ENCODE measurements at regions not wholly inside any gene's neighbourhood (a gene's known extent, or its start where the extent isn't known, plus 50 kb on each side); places are given as distances from the start of the nearest gene placed in this dataset.

DNA sequence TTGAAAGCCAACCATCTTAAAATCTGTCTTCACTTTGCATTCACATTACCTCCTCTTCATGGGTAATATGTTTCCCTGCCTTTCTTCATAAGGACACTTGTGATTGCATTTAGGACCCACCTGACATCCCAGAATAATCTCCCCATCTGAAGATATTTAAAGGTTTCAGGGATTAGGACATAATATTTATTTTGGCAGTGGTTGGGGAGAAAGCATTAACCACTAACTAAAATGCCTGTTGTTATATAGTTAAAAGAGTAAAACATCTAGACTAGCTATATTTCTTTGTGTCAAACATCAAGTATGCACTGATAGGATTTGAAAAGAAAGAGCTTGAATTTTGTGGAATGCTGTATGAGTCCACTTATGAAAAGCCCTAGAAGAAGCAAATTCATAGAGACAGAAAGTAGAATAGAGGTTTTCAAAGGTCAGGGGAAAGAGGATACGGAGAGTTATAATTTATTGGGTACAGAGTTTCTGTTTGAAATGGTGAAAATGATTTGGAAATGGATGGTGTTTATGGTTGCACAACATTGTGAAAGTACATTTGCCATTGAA, 457.7 kb upstream of the SPRY2 start:
- Histone ChIP-seq H3K27me3 (ENCODE audit: control insufficient read depth in 2 of 2, insufficient read depth in 2 of 2, low read length in 2 of 2) (no peaks in the 10 kb centered on the region), H3K4me1 (ENCODE audit: control insufficient read depth, extremely low read depth, insufficient read depth, low read length) (peaks cover 2% of the 10 kb centered on the region), H4K20me1 (replicated peaks; ENCODE audit: control insufficient read depth, extremely low read depth, insufficient read depth, low read length) (no peaks in the 10 kb centered on the region), H3K4me2 (ENCODE audit: insufficient read depth, low read length) (no peak overlapping the region), H3K9ac (replicated peaks; ENCODE audit: extremely low read depth, insufficient read depth, low read length) (no peak overlapping the region), H3K4me3 (replicated peaks in 1 of 3; ENCODE audit: insufficient read depth in 1 of 3, low read depth in 1 of 3, low read length in 3 of 3) (no peak overlapping the region), H3K79me2 (ENCODE audit: control insufficient read depth, insufficient read depth, low read length) (no peaks in the 10 kb centered on the region), H3K27ac (ENCODE audit: insufficient read depth, low read depth, low read length) (no peak overlapping the region), H3K36me3 (ENCODE audit: control insufficient read depth in 2 of 2, extremely low read depth in 1 of 2, insufficient read depth in 2 of 2, low read length in 2 of 2) (no peaks in the 10 kb centered on the region), H3K9me1 (replicated peaks; ENCODE audit: control insufficient read depth, extremely low read depth, insufficient read depth, low read length) (no peaks in the 10 kb centered on the region), H2AFZ (ENCODE audit: low read depth, low read length) (no peak overlapping the region), H3K9me3 (replicated peaks; ENCODE audit: control insufficient read depth, insufficient read depth, low read length) (no peaks in the 10 kb centered on the region)
- TF ChIP-seq, protein P1, sequence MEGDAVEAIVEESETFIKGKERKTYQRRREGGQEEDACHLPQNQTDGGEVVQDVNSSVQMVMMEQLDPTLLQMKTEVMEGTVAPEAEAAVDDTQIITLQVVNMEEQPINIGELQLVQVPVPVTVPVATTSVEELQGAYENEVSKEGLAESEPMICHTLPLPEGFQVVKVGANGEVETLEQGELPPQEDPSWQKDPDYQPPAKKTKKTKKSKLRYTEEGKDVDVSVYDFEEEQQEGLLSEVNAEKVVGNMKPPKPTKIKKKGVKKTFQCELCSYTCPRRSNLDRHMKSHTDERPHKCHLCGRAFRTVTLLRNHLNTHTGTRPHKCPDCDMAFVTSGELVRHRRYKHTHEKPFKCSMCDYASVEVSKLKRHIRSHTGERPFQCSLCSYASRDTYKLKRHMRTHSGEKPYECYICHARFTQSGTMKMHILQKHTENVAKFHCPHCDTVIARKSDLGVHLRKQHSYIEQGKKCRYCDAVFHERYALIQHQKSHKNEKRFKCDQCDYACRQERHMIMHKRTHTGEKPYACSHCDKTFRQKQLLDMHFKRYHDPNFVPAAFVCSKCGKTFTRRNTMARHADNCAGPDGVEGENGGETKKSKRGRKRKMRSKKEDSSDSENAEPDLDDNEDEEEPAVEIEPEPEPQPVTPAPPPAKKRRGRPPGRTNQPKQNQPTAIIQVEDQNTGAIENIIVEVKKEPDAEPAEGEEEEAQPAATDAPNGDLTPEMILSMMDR (IDR thresholded peaks at IDR 0.05; ENCODE audit: extremely low read depth in 1 of 2, insufficient read depth in 1 of 2, low read depth in 1 of 2, low read length in 2 of 2): no peak
- TF ChIP-seq MYC (IDR thresholded peaks at IDR 0.05; ENCODE audit: low read depth, low read length) (no peak), FOS (IDR thresholded peaks at IDR 0.05; ENCODE audit: borderline replicate concordance, insufficient read depth, low read length) (no peak), GATA2 (IDR thresholded peaks at IDR 0.05; ENCODE audit: insufficient read depth, insufficient read length, low read depth, low read length) (no peak)
- CTCF ChIA-PET: interaction anchor here (1.3 kb wide), 1 partner anchor 33 kb away, joined by 3 read pairs; no protein-coding TSS in a partner anchor
- no peak for FAIRE-seq
- dilution Hi-C loops (cut with MboI; ENCODE audit: extremely low pct_ligation_motif_present, low sequenced_read_pairs): no loop called here
- intact Hi-C loops (cut with micrococcal nuclease): no loop called here
- POLR2A ChIA-PET: no interaction called here
- no TSS peak for BruUV-seq (replicated peaks)
- no peak for DNase-seq (ENCODE audit: low read depth, low spot score)

DNA sequence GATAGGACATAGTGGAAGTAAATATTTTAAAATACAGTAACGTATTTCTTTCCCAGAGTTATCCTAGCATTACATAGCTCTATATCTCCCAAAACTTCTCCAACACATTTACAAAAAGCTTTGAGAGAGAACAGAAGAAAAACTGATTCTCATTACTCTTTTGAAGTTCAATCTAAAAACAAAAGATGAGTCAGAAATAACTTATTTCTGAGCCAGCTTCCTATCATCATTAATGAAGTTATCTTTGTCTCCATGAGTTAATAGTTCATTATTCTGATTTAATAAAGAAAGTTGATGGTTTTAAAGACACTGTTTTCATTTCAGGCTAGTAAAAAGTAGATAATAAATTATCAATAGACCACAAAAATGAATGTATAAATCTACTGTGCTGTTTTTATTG, 446.7 kb upstream of the SPRY2 start:
- Histone ChIP-seq H3K9me1 (replicated peaks; ENCODE audit: control insufficient read depth, extremely low read depth, insufficient read depth, low read length) (no peaks in the 10 kb centered on the region), H3K9me3 (replicated peaks; ENCODE audit: control insufficient read depth, insufficient read depth, low read length) (no peaks in the 10 kb centered on the region), H3K4me1 (ENCODE audit: control insufficient read depth, extremely low read depth, insufficient read depth, low read length) (peaks cover 8% of the 10 kb centered on the region), H3K9ac (replicated peaks; ENCODE audit: extremely low read depth, insufficient read depth, low read length) (no peak overlapping the region), H3K79me2 (ENCODE audit: control insufficient read depth, insufficient read depth, low read length) (no peaks in the 10 kb centered on the region), H3K4me3 (replicated peaks in 1 of 3; ENCODE audit: insufficient read depth in 1 of 3, low read depth in 1 of 3, low read length in 3 of 3) (no peak overlapping the region), H3K27ac (ENCODE audit: insufficient read depth, low read depth, low read length) (peak overlapping the region; percentile 18), H3K36me3 (ENCODE audit: control insufficient read depth in 2 of 2, extremely low read depth in 1 of 2, insufficient read depth in 2 of 2, low read length in 2 of 2) (no peaks in the 10 kb centered on the region), H2AFZ (ENCODE audit: low read depth, low read length) (no peak overlapping the region), H3K4me2 (ENCODE audit: insufficient read depth, low read length) (peak overlapping the region; percentile 31), H3K27me3 (ENCODE audit: control insufficient read depth in 2 of 2, insufficient read depth in 2 of 2, low read length in 2 of 2) (no peaks in the 10 kb centered on the region), H4K20me1 (replicated peaks; ENCODE audit: control insufficient read depth, extremely low read depth, insufficient read depth, low read length) (no peaks in the 10 kb centered on the region)
- intact Hi-C loops (cut with micrococcal nuclease): no loop called here
- DNase-seq (ENCODE audit: low read depth, low spot score): peak; percentile 8
- TF ChIP-seq GATA2 (IDR thresholded peaks at IDR 0.05; ENCODE audit: insufficient read depth, insufficient read length, low read depth, low read length): peak; percentile 12
- TF ChIP-seq JUN (IDR thresholded peaks at IDR 0.05; ENCODE audit: borderline replicate concordance, insufficient read depth, insufficient read length, low read depth): peak; percentile 26
- TF ChIP-seq EZH2 (IDR thresholded peaks at IDR 0.05; ENCODE audit: borderline replicate concordance, low read depth, low read length, severe bottlenecking): no peak
- TF ChIP-seq MYC (IDR thresholded peaks at IDR 0.05; ENCODE audit: low read depth, low read length): no peak
- peak; percentile 54 for TF ChIP-seq FOS (IDR thresholded peaks at IDR 0.05; ENCODE audit: borderline replicate concordance, insufficient read depth, low read length)
- BruUV-seq (replicated peaks): no TSS peak
- ChIA-PET CTCF (interaction anchor here (0.7 kb wide), 1 partner anchor 10 kb away, joined by 3 read pairs; no protein-coding TSS in a partner anchor), POLR2A (no interaction called here)
- no peak for FAIRE-seq
- dilution Hi-C loops (cut with MboI; ENCODE audit: extremely low pct_ligation_motif_present, low sequenced_read_pairs): no loop called here

Measured in endothelial cell of umbilical vein (primary cell).